MM.1S (cell line): ENCODE measurements at regions not wholly inside any gene's neighbourhood (a gene's known extent, or its start where the extent isn't known, plus 50 kb on each side); places are given as distances from the start of the nearest gene placed in this dataset.

Experiments
- DNase-seq: peaks from one replicate; pipeline ENCODE4 v3.0.0-alpha.2; 2015
- H2AFZ ChIP-seq: fragments of 300-600 bp; sonication (generic); 2 replicates; pipeline ENCODE4 v1.6.0; 2016; ENCODE audit warnings: antibody characterized with exemption, low read length
- H3F3A ChIP-seq: fragments of 300-600 bp; sonication (generic); 2 replicates; pipeline ENCODE4 v1.6.1; 2016; ENCODE audit warnings: mild to moderate bottlenecking, antibody characterized with exemption, low read length, moderate library complexity, mixed read lengths; ENCODE audit not compliant: insufficient read depth
- H3K27ac ChIP-seq: fragments of 300-600 bp; sonication (generic); 2 replicates; pipeline ENCODE4 v1.5.1; 2016; ENCODE audit warnings: mild to moderate bottlenecking, low read length
- H3K27me3 ChIP-seq: fragments of 300-600 bp; sonication (generic); replicated peaks from 2 replicates; pipeline ENCODE4 v1.6.0; 2016; ENCODE audit warnings: low read length; ENCODE audit not compliant: insufficient read depth
- H3K36me3 ChIP-seq: fragments of 300-600 bp; sonication (generic); replicated peaks from 2 replicates; pipeline ENCODE4 v1.6.1; 2016; ENCODE audit warnings: mild to moderate bottlenecking, low read length, mixed read lengths; ENCODE audit not compliant: insufficient read depth
- H3K4me1 ChIP-seq: fragments of 300-600 bp; sonication (generic); 2 replicates; pipeline ENCODE4 v1.6.1; 2016; ENCODE audit warnings: low read length, mixed read lengths
- H3K4me2 ChIP-seq: fragments of 300-600 bp; sonication (generic); 2 replicates; pipeline ENCODE4 v1.6.0; 2016; ENCODE audit warnings: low read depth, low read length
- H3K4me3 ChIP-seq: fragments of 300-600 bp; sonication (generic); 2 replicates; pipeline ENCODE4 v1.5.1; 2016; ENCODE audit warnings: low read length, mixed read lengths
- H3K79me2 ChIP-seq: fragments of 300-600 bp; sonication (generic); 2 replicates; pipeline ENCODE4 v1.6.1; 2016; ENCODE audit warnings: mixed run types, low read length, mixed read lengths
- H3K9ac ChIP-seq: fragments of 300-600 bp; sonication (generic); 2 replicates; pipeline ENCODE4 v1.6.1; 2016; ENCODE audit warnings: low read length, mixed read lengths
- H3K9me2 ChIP-seq: fragments of 300-600 bp; sonication (generic); replicated peaks from 2 replicates; pipeline ENCODE4 v1.6.1; 2016; ENCODE audit warnings: mild to moderate bottlenecking, low read length, mixed read lengths; ENCODE audit not compliant: insufficient read depth
- H3K9me3 ChIP-seq: fragments of 300-600 bp; sonication (generic); replicated peaks from 2 replicates; pipeline ENCODE4 v1.6.1; 2016; ENCODE audit warnings: mild to moderate bottlenecking, low read length, mixed read lengths; ENCODE audit not compliant: insufficient read depth
- H4K20me1 ChIP-seq: fragments of 300-600 bp; sonication (generic); 2 replicates; pipeline ENCODE4 v1.6.1; 2016; ENCODE audit warnings: mild to moderate bottlenecking, low read length, moderate library complexity, mixed read lengths; ENCODE audit not compliant: insufficient read depth
- CTCF ChIP-seq: fragments of 300-600 bp; sonication (generic); IDR thresholded peaks from 2 replicates; pipeline ENCODE4 v1.5.1; 2016; ENCODE audit warnings: antibody characterized with exemption, low read length, mixed read lengths
- EZH2 ChIP-seq: fragments of 300-600 bp; sonication (generic); optimal IDR thresholded peaks from 2 replicates; pipeline ENCODE3; 2017; ENCODE audit warnings: low read depth, mild to moderate bottlenecking, antibody characterized with exemption, low read length, mixed read lengths
- EZH2phosphoT487 ChIP-seq: fragments of 300-600 bp; sonication (generic); IDR thresholded peaks from 2 replicates; pipeline ENCODE4 v1.6.1; 2018; ENCODE audit warnings: antibody characterized with exemption, low read length

- no peaks in the 10 kb centered on the region for H4K20me1 ChIP-seq
- no peaks in the 10 kb centered on the region for H3K79me2 ChIP-seq
- H3K36me3 ChIP-seq: no peaks in the 10 kb centered on the region
- TF ChIP-seq CTCF (no peak), EZH2phosphoT487 (no peak), EZH2 (no peak)
- H3K9me3 ChIP-seq: no peaks in the 10 kb centered on the region
- no peak overlapping the region for H2AFZ ChIP-seq
- no peak for DNase-seq
- H3K9me2 ChIP-seq: no peaks in the 10 kb centered on the region
- no peak overlapping the region for H3K9ac ChIP-seq
- peaks cover 14% of the 10 kb centered on the region for H3K4me1 ChIP-seq
- H3K4me3 ChIP-seq: no peak overlapping the region
- H3F3A ChIP-seq: no peaks in the 10 kb centered on the region
- no peak overlapping the region for H3K27ac ChIP-seq
- H3K27me3 ChIP-seq: no peaks in the 10 kb centered on the region
- H3K4me2 ChIP-seq: no peak overlapping the region
These were observed 215.5 kb upstream of the BMP4 start for GRCh38 chr14:54172114-54172513.

- Histone ChIP-seq H3K27me3 (no peaks in the 10 kb centered on the region), H3K4me2 (no peak overlapping the region), H3F3A (no peaks in the 10 kb centered on the region), H2AFZ (no peak overlapping the region), H3K9me3 (no peaks in the 10 kb centered on the region), H4K20me1 (no peaks in the 10 kb centered on the region), H3K9ac (no peak overlapping the region), H3K4me1 (peaks cover 14% of the 10 kb centered on the region), H3K4me3 (no peak overlapping the region), H3K27ac (no peak overlapping the region), H3K9me2 (no peaks in the 10 kb centered on the region), H3K79me2 (no peaks in the 10 kb centered on the region), H3K36me3 (no peaks in the 10 kb centered on the region)
- TF ChIP-seq EZH2: no peak
- TF ChIP-seq CTCF: no peak
- TF ChIP-seq EZH2phosphoT487: no peak
- no peak for DNase-seq
These were observed 215.9 kb upstream of the BMP4 start for GRCh38 chr14:54172562-54172961.

GRCh38 chr14:54173802-54174201, 217.2 kb upstream of the BMP4 start:
- no peaks in the 10 kb centered on the region for H3K79me2 ChIP-seq
- no peaks in the 10 kb centered on the region for H3K27me3 ChIP-seq
- H3K36me3 ChIP-seq: no peaks in the 10 kb centered on the region
- H3K9me3 ChIP-seq: no peaks in the 10 kb centered on the region
- peaks cover 14% of the 10 kb centered on the region for H3K4me1 ChIP-seq
- no peak overlapping the region for H3K27ac ChIP-seq
- H2AFZ ChIP-seq: no peak overlapping the region
- no peak overlapping the region for H3K9ac ChIP-seq
- H3K4me2 ChIP-seq: no peak overlapping the region
- TF ChIP-seq EZH2: no peak
- TF ChIP-seq EZH2phosphoT487: no peak
- TF ChIP-seq CTCF: no peak
- H4K20me1 ChIP-seq: no peaks in the 10 kb centered on the region
- H3K9me2 ChIP-seq: no peaks in the 10 kb centered on the region
- H3F3A ChIP-seq: no peaks in the 10 kb centered on the region
- H3K4me3 ChIP-seq: no peak overlapping the region
- no peak for DNase-seq
